ENCODE measurements at regions not wholly inside any gene's neighbourhood (a gene's known extent, or its start where the extent isn't known, plus 50 kb on each side); places are given as distances from the start of the nearest gene placed in this dataset.

GRCh38 chr3:3606321-3606720 lies 192.9 kb upstream of the LRRN1 start:
- Histone ChIP-seq H3K4me1 (no peaks in the 10 kb centered on the region), H3K4me3 (no peak overlapping the region), H3K27me3 (no peaks in the 10 kb centered on the region), H3K9me3 (no peaks in the 10 kb centered on the region), H3K36me3 (no peaks in the 10 kb centered on the region), H3K27ac (no peak overlapping the region)
- DNase-seq, result no peak
- TF ChIP-seq CTCF (IDR thresholded peaks at IDR 0.05) (no peak), POLR2A (IDR thresholded peaks at IDR 0.05) (no peak)

GRCh38 chr3:3605226-3605625 lies 194.0 kb upstream of the LRRN1 start:
- TF ChIP-seq POLR2A (IDR thresholded peaks at IDR 0.05), result no peak
- TF ChIP-seq CTCF (IDR thresholded peaks at IDR 0.05), result no peak
- no peak for DNase-seq
- Histone ChIP-seq H3K4me1 (no peaks in the 10 kb centered on the region), H3K36me3 (no peaks in the 10 kb centered on the region), H3K4me3 (no peak overlapping the region), H3K27me3 (no peaks in the 10 kb centered on the region), H3K9me3 (no peaks in the 10 kb centered on the region), H3K27ac (no peak overlapping the region)

- TF ChIP-seq CTCF (IDR thresholded peaks at IDR 0.05) (no peak), POLR2A (IDR thresholded peaks at IDR 0.05) (no peak)
- Histone ChIP-seq H3K9me3 (no peaks in the 10 kb centered on the region), H3K36me3 (no peaks in the 10 kb centered on the region), H3K4me1 (no peaks in the 10 kb centered on the region), H3K27ac (no peak overlapping the region), H3K27me3 (no peaks in the 10 kb centered on the region), H3K4me3 (no peak overlapping the region)
- no peak for DNase-seq
These were observed 195.9 kb upstream of the LRRN1 start for GRCh38 chr3:3603351-3603750.

GRCh38 chr3:3600665-3601340 lies 198.4 kb upstream of the LRRN1 start:
- Histone ChIP-seq H3K27me3 (no peaks in the 10 kb centered on the region), H3K9me3 (no peaks in the 10 kb centered on the region), H3K27ac (no peak overlapping the region), H3K4me3 (no peak overlapping the region), H3K4me1 (no peaks in the 10 kb centered on the region), H3K36me3 (no peaks in the 10 kb centered on the region)
- no peak for DNase-seq
- TF ChIP-seq CTCF (IDR thresholded peaks at IDR 0.05), result no peak
- TF ChIP-seq POLR2A (IDR thresholded peaks at IDR 0.05), result no peak

GRCh38 chr3:3599016-3599415 lies 200.2 kb upstream of the LRRN1 start:
- no peaks in the 10 kb centered on the region for H3K27me3 ChIP-seq
- no peaks in the 10 kb centered on the region for H3K4me1 ChIP-seq
- H3K4me3 ChIP-seq, result no peak overlapping the region
- no peak for DNase-seq
- no peaks in the 10 kb centered on the region for H3K9me3 ChIP-seq
- no peak for TF ChIP-seq POLR2A (IDR thresholded peaks at IDR 0.05)
- no peak for TF ChIP-seq CTCF (IDR thresholded peaks at IDR 0.05)
- no peak overlapping the region for H3K27ac ChIP-seq
- no peaks in the 10 kb centered on the region for H3K36me3 ChIP-seq

GRCh38 chr3:3594986-3595385 lies 204.2 kb upstream of the LRRN1 start:
- no peak overlapping the region for H3K4me3 ChIP-seq
- no peaks in the 10 kb centered on the region for H3K36me3 ChIP-seq
- TF ChIP-seq CTCF (IDR thresholded peaks at IDR 0.05) (no peak), POLR2A (IDR thresholded peaks at IDR 0.05) (no peak)
- no peak overlapping the region for H3K27ac ChIP-seq
- no peaks in the 10 kb centered on the region for H3K9me3 ChIP-seq
- no peak for DNase-seq
- no peaks in the 10 kb centered on the region for H3K4me1 ChIP-seq
- H3K27me3 ChIP-seq, result no peaks in the 10 kb centered on the region

Data from Peyer's patch (tissue), 4 donors.